Ishikawa (cell line): ENCODE measurements at regions not wholly inside any gene's neighbourhood (a gene's known extent, or its start where the extent isn't known, plus 50 kb on each side); places are given as distances from the start of the nearest gene placed in this dataset.

ENCODE experiments used
- CEBPB ChIP-seq: IDR thresholded peaks from 2 replicates; pipeline ENCODE4 v1.6.1; 2012
- CREB1 ChIP-seq: IDR thresholded peaks from 2 replicates; pipeline ENCODE4 v1.6.1; 2012; ENCODE audit warnings: low read depth
- EGR1 ChIP-seq: IDR thresholded peaks from 2 replicates; pipeline ENCODE4 v1.6.1; 2012
- EP300 ChIP-seq: IDR thresholded peaks from 2 replicates; pipeline ENCODE4 v1.6.1; 2012; ENCODE audit warnings: borderline replicate concordance
- FOXM1 ChIP-seq: IDR thresholded peaks from 2 replicates; pipeline ENCODE4 v1.6.1; 2012; ENCODE audit warnings: low read depth, borderline replicate concordance
- NFIC ChIP-seq: IDR thresholded peaks from 2 replicates; pipeline ENCODE4 v1.6.1; 2012
- RAD21 ChIP-seq: IDR thresholded peaks from 2 replicates; pipeline ENCODE4 v1.6.1; 2012; ENCODE audit warnings: low read depth
- TAF1 ChIP-seq: IDR thresholded peaks from 2 replicates; pipeline ENCODE4 v1.6.1; 2012; ENCODE audit warnings: low read depth, mild to moderate bottlenecking
- TCF12 ChIP-seq: IDR thresholded peaks from 2 replicates; pipeline ENCODE4 v1.6.1; 2012; ENCODE audit warnings: low read depth
- TEAD4 ChIP-seq: IDR thresholded peaks from 2 replicates; pipeline ENCODE4 v1.6.1; 2012
- YY1 ChIP-seq: IDR thresholded peaks from 2 replicates; pipeline ENCODE4 v1.6.1; 2012; ENCODE audit warnings: low read depth
- ZBTB7A ChIP-seq: IDR thresholded peaks from 2 replicates; pipeline ENCODE4 v1.6.1; 2012; ENCODE audit warnings: low read depth
- TF ChIP-seq, protein P1 (sequence below): IDR thresholded peaks from 2 replicates; pipeline ENCODE4 v1.6.1; 2012
- TF ChIP-seq, protein P2 (sequence below): IDR thresholded peaks from 2 replicates; pipeline ENCODE4 v1.6.1; 2012
- TF ChIP-seq, protein P3 (sequence below): IDR thresholded peaks from 2 replicates; pipeline ENCODE4 v1.6.1; 2012; ENCODE audit warnings: low read depth, mild to moderate bottlenecking

DNA sequence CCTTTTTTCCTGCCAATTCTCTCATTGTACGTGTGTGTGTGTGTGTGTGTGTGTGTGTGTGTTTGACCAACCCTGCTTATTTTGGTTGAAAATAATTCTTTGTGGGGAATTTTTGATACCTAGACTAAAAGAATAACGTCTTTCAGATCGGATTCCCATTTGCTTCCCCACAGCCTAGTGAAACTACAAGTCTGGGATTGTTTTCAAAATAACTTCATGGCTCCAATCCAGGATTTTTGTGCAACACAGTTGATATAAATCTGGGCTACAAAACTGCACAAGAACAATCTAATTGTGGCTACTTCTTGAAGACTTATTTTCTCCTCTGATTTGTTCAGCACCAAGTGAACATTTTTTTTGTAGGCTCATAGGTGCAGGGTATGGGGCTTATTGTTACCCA is 332.8 kb upstream of the MIR17HG start:
- TF ChIP-seq NFIC: no peak
- TF ChIP-seq, protein P1, sequence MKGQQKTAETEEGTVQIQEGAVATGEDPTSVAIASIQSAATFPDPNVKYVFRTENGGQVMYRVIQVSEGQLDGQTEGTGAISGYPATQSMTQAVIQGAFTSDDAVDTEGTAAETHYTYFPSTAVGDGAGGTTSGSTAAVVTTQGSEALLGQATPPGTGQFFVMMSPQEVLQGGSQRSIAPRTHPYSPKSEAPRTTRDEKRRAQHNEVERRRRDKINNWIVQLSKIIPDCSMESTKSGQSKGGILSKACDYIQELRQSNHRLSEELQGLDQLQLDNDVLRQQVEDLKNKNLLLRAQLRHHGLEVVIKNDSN: no peak

DNA sequence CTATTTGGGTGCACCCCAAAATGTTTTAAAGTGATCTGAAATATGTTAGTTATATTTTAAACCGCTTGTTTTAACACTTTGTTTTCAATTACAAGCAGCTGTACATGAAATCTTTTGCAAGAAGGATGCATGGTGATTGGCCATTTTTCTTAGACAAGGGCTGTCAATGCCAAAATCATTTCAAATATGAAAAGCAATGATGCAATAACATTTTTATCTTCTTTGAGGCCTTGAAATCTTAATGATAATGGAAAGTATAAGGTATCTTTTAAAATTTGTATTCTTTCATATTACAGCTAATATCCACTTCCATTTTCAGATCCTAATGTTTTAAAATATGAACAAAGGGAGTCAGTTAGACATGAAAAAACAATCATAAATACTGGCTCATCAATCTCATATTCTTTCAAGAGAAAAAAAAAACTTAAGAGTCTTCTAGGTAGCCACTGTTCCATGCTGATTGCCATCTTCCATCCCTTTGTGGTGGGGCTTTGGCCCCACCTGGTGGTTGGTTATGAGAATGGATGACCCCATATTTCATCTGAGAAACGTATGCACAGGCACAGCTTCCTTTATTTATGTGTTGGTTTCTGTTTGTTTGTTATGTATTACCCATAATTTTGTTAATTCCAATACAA is 330.3 kb upstream of the MIR17HG start:
- TF ChIP-seq TCF12 (no peak), RAD21 (peak; percentile 84), TEAD4 (no peak)

DNA sequence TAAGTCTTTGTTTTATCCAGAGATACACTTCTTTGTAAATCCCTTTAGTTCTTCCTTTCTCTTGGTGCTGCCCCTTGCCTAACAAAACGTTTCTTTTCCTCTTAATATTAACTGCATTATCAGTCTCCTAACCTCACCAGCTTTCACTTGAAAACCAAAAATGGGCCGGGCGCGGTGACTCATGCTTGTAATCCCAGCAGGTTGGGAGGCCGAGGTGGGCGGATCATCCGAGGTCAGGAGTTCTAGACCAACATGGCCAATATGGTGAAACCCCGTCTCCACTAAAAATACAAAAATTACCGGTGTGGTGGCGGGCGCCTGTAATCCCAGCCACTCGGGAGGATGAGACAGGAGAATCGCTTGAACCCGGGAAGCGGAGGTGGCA is 329.8 kb upstream of the MIR17HG start:
- no peak for TF ChIP-seq RAD21
- TF ChIP-seq EP300: no peak
- TF ChIP-seq EGR1: no peak
- no peak for TF ChIP-seq TAF1
- TF ChIP-seq CEBPB: no peak
- TF ChIP-seq NFIC: no peak
- TF ChIP-seq, protein P2, sequence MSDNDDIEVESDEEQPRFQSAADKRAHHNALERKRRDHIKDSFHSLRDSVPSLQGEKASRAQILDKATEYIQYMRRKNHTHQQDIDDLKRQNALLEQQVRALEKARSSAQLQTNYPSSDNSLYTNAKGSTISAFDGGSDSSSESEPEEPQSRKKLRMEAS: no peak
- no peak for TF ChIP-seq TCF12
- TF ChIP-seq, protein P3, sequence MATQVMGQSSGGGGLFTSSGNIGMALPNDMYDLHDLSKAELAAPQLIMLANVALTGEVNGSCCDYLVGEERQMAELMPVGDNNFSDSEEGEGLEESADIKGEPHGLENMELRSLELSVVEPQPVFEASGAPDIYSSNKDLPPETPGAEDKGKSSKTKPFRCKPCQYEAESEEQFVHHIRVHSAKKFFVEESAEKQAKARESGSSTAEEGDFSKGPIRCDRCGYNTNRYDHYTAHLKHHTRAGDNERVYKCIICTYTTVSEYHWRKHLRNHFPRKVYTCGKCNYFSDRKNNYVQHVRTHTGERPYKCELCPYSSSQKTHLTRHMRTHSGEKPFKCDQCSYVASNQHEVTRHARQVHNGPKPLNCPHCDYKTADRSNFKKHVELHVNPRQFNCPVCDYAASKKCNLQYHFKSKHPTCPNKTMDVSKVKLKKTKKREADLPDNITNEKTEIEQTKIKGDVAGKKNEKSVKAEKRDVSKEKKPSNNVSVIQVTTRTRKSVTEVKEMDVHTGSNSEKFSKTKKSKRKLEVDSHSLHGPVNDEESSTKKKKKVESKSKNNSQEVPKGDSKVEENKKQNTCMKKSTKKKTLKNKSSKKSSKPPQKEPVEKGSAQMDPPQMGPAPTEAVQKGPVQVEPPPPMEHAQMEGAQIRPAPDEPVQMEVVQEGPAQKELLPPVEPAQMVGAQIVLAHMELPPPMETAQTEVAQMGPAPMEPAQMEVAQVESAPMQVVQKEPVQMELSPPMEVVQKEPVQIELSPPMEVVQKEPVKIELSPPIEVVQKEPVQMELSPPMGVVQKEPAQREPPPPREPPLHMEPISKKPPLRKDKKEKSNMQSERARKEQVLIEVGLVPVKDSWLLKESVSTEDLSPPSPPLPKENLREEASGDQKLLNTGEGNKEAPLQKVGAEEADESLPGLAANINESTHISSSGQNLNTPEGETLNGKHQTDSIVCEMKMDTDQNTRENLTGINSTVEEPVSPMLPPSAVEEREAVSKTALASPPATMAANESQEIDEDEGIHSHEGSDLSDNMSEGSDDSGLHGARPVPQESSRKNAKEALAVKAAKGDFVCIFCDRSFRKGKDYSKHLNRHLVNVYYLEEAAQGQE: no peak
- no peak for TF ChIP-seq FOXM1
- no peak for TF ChIP-seq YY1
- TF ChIP-seq ZBTB7A: no peak
- no peak for TF ChIP-seq CREB1
- no peak for TF ChIP-seq TEAD4
- TF ChIP-seq, protein P1: no peak

DNA sequence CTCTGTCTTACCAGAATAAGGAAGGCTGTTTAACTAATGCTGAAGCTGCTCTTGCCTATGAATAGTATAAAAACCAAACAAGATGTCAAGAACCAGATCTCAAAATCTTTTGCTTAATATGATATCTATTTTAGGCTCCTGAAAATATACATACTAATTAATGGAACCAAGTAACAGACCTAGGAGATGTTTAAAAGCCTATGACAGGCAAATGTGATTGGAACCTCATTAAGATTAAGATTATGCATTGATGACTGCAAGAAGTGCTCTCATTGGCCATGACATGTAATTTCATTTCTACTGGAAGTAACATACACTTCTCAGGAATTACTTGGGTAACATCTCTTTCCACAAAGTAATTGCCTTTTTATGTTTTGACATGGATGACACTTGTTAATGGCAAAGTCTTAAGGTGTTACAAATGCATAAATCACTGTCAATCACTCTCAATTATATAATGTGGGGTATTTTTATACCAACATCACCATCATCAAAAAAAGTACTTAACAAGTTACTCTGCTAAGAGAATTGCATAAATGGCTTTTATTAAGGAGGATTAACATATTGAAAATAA is 326.9 kb upstream of the MIR17HG start:
- TF ChIP-seq CREB1 (no peak), FOXM1 (no peak), RAD21 (no peak)
- TF ChIP-seq, protein P2: no peak
- TF ChIP-seq, protein P1: no peak

DNA sequence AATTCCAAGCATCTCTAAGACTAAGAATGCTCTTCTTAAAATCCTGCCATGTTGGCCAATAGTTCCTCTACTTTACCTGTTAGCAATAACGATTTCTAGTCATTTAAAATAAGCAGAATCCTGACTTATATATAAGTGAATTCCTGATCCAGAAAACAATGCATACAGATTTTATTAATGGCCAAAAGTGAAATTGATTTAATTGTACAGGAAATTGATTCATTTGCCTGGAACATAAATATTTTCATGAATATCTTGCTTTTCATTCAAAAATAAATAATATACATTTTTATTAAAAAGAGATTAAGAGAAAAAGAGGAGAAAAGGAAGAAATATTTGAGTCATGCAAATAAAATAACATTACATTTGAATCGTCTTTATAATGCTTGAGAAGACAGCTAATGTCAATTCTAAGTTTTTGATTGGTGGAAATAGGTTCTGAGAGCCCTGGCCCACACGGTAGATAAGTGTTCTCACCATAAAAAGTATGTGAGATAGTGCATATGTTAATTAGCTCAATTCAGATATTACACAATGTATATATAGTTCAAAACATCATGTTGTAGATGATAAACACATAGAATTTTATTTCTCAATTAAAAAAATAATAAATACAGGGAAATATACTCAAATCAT is 323.2 kb upstream of the MIR17HG start:
- TF ChIP-seq ZBTB7A (no peak), NFIC (no peak), TCF12 (no peak), TEAD4 (no peak), EGR1 (no peak), CREB1 (no peak), CEBPB (no peak), FOXM1 (no peak), RAD21 (no peak), TAF1 (no peak), YY1 (no peak), EP300 (no peak)
- TF ChIP-seq, protein P2: no peak
- TF ChIP-seq, protein P1: no peak
- TF ChIP-seq, protein P3: no peak
